Smooth muscle cell (in vitro differentiated cells): ENCODE measurements at regions not wholly inside any gene's neighbourhood (a gene's known extent, or its start where the extent isn't known, plus 50 kb on each side); places are given as distances from the start of the nearest gene placed in this dataset.

Source experiments
- DNase-seq: peaks from one replicate; lab custom pipeline; 2025; ENCODE audit not compliant: unreplicated experiment; lab: John Stamatoyannopoulos, UW
- H2AFZ ChIP-seq: fragments of 200-600 bp; sonication (generic); 2 replicates; pipeline ENCODE4 v1.6.0; 2016; ENCODE audit warnings: antibody characterized with exemption, low read depth, mild to moderate bottlenecking
- H3F3A ChIP-seq: fragments of 200-600 bp; sonication (generic); 2 replicates; pipeline ENCODE4 v1.6.0; 2017; ENCODE audit warnings: antibody characterized with exemption, low read depth
- H3K27ac ChIP-seq: fragments of 200-600 bp; sonication (generic); 2 replicates; pipeline ENCODE4 v1.5.1; 2016; ENCODE audit warnings: low read depth, mild to moderate bottlenecking
- H3K27me3 ChIP-seq: fragments of 200-600 bp; sonication (generic); 2 replicates; pipeline ENCODE4 v1.6.1; 2016; ENCODE audit warnings: low read depth, mild to moderate bottlenecking
- H3K36me3 ChIP-seq: fragments of 200-600 bp; sonication (generic); 2 replicates; pipeline ENCODE4 v1.5.1; 2016; ENCODE audit warnings: low read depth
- H3K4me1 ChIP-seq: fragments of 200-600 bp; sonication (generic); 2 replicates; pipeline ENCODE4 v1.5.1; 2016; ENCODE audit warnings: low read depth
- H3K4me2 ChIP-seq: fragments of 200-600 bp; sonication (generic); 2 replicates; pipeline ENCODE4 v1.6.0; 2016; ENCODE audit warnings: mild to moderate bottlenecking
- H3K4me3 ChIP-seq: fragments of 200-600 bp; sonication (generic); 2 replicates; pipeline ENCODE4 v1.5.1; 2016; ENCODE audit warnings: mild to moderate bottlenecking
- H3K79me2 ChIP-seq: fragments of 200-600 bp; sonication (generic); 2 replicates; pipeline ENCODE4 v1.6.0; 2016; ENCODE audit warnings: low read depth, mild to moderate bottlenecking
- H3K9ac ChIP-seq: fragments of 200-600 bp; sonication (generic); 2 replicates; pipeline ENCODE4 v1.6.0; 2016; ENCODE audit warnings: low read depth
- H3K9me3 ChIP-seq: fragments of 200-600 bp; sonication (generic); replicated peaks from 2 replicates; pipeline ENCODE4 v1.5.1; 2016; ENCODE audit warnings: low read depth
- H4K20me1 ChIP-seq: fragments of 200-600 bp; sonication (generic); 2 replicates; pipeline ENCODE4 v1.6.0; 2016; ENCODE audit warnings: low read depth
- WGBS: methylation state at CpG from one replicate; pipeline ENCODE4 v1.1.7; 2016; ENCODE audit warnings: low lambda C conversion rate; 5-methylcytosine and 5-hydroxymethylcytosine counted together
- TF ChIP-seq, protein P1 (sequence below): fragments of 200-600 bp; sonication (generic); IDR thresholded peaks from 2 replicates; pipeline ENCODE4 v1.5.1; 2017; ENCODE audit warnings: borderline replicate concordance, mild to moderate bottlenecking, antibody characterized with exemption; ENCODE audit not compliant: insufficient read depth, poor library complexity, severe bottlenecking

DNA sequence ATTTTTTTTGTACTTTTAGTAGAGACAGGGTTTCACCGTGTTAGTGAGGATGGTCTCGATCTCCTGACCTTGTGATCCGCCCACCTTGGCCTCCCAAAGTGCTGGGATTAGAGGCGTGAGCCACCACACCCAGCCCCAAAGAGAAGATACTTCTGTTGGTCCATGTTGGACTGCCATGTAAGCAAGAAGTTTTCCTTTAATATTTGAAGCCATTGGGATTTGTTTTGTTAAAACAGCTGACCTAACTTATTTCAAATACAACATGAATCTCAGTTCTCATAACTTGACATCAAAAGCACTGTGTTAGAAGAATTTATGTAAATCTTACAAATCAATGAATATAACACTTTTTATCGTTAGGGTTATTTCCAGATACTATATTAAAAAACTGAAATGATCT is 302.4 kb downstream of the SDHAF3 start:
- H3K27me3 ChIP-seq = no peaks in the 10 kb centered on the region
- no peak overlapping the region for H3K27ac ChIP-seq
- H3K4me1 ChIP-seq = no peaks in the 10 kb centered on the region
- TF ChIP-seq, protein P1, sequence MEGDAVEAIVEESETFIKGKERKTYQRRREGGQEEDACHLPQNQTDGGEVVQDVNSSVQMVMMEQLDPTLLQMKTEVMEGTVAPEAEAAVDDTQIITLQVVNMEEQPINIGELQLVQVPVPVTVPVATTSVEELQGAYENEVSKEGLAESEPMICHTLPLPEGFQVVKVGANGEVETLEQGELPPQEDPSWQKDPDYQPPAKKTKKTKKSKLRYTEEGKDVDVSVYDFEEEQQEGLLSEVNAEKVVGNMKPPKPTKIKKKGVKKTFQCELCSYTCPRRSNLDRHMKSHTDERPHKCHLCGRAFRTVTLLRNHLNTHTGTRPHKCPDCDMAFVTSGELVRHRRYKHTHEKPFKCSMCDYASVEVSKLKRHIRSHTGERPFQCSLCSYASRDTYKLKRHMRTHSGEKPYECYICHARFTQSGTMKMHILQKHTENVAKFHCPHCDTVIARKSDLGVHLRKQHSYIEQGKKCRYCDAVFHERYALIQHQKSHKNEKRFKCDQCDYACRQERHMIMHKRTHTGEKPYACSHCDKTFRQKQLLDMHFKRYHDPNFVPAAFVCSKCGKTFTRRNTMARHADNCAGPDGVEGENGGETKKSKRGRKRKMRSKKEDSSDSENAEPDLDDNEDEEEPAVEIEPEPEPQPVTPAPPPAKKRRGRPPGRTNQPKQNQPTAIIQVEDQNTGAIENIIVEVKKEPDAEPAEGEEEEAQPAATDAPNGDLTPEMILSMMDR = no peak
- H4K20me1 ChIP-seq = no peaks in the 10 kb centered on the region
- H3F3A ChIP-seq = no peaks in the 10 kb centered on the region
- H3K4me2 ChIP-seq = no peak overlapping the region
- no peaks in the 10 kb centered on the region for H3K9me3 ChIP-seq
- H3K79me2 ChIP-seq = no peaks in the 10 kb centered on the region
- H2AFZ ChIP-seq = no peak overlapping the region
- 89% methylated on average over 5 of the region's 5 CpGs for WGBS
- no peak overlapping the region for H3K9ac ChIP-seq
- H3K36me3 ChIP-seq = no peaks in the 10 kb centered on the region
- H3K4me3 ChIP-seq = no peak overlapping the region
- DNase-seq = no peak

DNA sequence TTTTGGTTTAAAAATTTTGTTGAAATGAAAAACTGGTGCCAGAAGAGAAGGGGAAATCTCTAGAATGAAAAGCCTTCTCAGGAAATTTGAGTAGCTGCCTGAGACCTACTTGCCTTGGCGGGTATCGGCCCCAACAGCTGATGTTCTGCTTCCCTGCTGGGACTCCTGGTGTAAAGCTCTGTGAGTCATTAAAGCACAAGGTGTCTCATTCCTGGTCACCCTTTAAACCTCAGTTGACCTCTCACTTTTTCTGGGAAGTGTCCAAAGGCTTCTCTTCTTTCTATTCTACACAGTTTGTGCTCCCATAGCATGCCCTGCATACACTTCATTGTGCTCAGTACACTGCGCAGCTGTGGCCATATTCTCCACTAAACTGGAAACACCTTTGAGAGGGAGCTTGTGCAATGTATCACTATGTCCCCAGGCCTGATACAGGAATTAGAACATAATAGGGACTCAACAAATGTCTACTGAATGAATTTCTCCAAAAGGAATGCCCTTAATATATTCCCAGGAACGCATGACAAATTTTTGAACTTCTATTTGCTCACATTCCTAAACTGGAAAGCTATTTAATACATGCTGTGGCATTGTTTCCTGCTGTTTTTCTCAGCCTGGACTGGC is 303.9 kb downstream of the SDHAF3 start:
- Histone ChIP-seq H3F3A (no peaks in the 10 kb centered on the region), H3K4me2 (no peak overlapping the region), H3K4me3 (no peak overlapping the region), H3K9ac (no peak overlapping the region), H3K36me3 (no peaks in the 10 kb centered on the region), H4K20me1 (no peaks in the 10 kb centered on the region), H3K27me3 (no peaks in the 10 kb centered on the region), H3K9me3 (no peaks in the 10 kb centered on the region), H3K4me1 (no peaks in the 10 kb centered on the region), H3K79me2 (no peaks in the 10 kb centered on the region), H2AFZ (no peak overlapping the region), H3K27ac (no peak overlapping the region)
- 94% methylated on average over 4 of the region's 4 CpGs for WGBS
- DNase-seq = no peak
- TF ChIP-seq, protein P1 = no peak

DNA sequence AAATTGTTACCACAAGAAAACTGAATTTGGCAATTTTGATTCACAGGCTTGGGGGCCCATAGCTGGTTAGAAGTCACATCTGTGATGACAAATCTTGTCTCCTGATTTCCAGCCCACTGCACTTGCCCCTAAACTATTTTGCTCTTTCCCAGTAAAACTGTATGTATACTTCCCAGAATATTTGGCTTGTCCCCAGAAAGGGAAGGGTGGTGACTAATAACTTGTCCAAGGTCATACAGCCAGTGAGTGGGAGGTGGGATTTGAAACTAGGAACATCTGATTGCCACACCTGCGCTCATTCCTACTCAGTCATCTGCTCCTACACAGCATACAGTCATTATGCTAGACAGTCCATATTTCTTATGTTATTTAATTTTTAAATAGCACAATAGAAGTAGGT is 304.5 kb downstream of the SDHAF3 start:
- no peaks in the 10 kb centered on the region for H3K79me2 ChIP-seq
- no peaks in the 10 kb centered on the region for H3K4me1 ChIP-seq
- no peak overlapping the region for H3K4me3 ChIP-seq
- H3K9ac ChIP-seq = no peak overlapping the region
- H3K36me3 ChIP-seq = no peaks in the 10 kb centered on the region
- no peak for DNase-seq
- H3F3A ChIP-seq = no peaks in the 10 kb centered on the region
- WGBS = 77% methylated on average over 1 of the region's 1 CpG
- H3K27ac ChIP-seq = no peak overlapping the region
- H2AFZ ChIP-seq = no peak overlapping the region
- no peaks in the 10 kb centered on the region for H3K9me3 ChIP-seq
- H3K4me2 ChIP-seq = no peak overlapping the region
- H3K27me3 ChIP-seq = no peaks in the 10 kb centered on the region
- H4K20me1 ChIP-seq = no peaks in the 10 kb centered on the region
- TF ChIP-seq, protein P1 = no peak

DNA sequence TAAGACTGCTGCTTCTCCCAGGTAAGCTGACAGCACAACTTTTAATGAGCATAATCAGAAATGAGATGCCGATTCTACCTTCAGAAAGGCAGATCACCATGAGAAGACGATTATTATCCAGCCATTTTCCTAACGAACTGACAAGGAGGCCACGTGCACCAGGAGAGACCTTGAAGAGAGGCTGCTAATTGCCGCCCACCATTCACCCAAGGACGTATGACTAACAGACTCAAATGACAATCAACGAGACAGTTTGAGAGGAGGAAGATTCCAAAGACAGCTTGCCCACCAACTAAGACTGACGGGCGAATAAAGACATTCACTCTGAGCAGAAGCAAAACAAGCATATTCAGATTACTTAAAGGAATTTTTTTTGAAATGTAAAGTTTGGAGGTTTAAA is 301.9 kb upstream of the TAC1 start:
- no peak for DNase-seq
- no peak overlapping the region for H3K9ac ChIP-seq
- no peaks in the 10 kb centered on the region for H3K9me3 ChIP-seq
- H3K4me1 ChIP-seq = no peaks in the 10 kb centered on the region
- H2AFZ ChIP-seq = no peak overlapping the region
- no peak overlapping the region for H3K27ac ChIP-seq
- H4K20me1 ChIP-seq = no peaks in the 10 kb centered on the region
- no peaks in the 10 kb centered on the region for H3K36me3 ChIP-seq
- no peaks in the 10 kb centered on the region for H3K27me3 ChIP-seq
- H3F3A ChIP-seq = no peaks in the 10 kb centered on the region
- H3K4me3 ChIP-seq = no peak overlapping the region
- TF ChIP-seq, protein P1 = no peak
- H3K79me2 ChIP-seq = no peaks in the 10 kb centered on the region
- no peak overlapping the region for H3K4me2 ChIP-seq
- 70% methylated on average over 9 of the region's 9 CpGs for WGBS
